ENCODE measurements at regions not wholly inside any gene's neighbourhood (a gene's known extent, or its start where the extent isn't known, plus 50 kb on each side); places are given as distances from the start of the nearest gene placed in this dataset.
A peak's percentile ranks its signal among the peaks of the same experiment; 100 is the strongest.

DNA sequence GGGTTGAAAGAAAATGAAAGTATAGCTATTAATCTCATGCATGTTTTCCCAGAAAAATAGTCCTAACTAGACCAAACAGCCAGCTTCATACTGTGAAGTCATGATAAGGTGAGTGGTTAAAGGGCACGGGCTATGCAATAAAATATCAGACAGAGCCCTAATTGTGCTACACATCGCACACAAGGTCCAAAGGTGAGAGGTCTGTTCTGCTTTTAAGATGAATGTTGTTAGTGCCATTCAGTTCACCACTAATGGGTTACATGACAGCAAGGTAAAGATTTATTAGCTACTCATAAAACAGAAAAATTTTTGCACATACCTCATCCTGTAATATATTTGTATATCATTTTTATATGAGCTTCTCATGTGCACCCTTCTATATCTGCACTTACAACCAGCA, 105.0 kb upstream of the STK17B start:
- no peak for DNase-seq (ENCODE audit: low read depth in 4 of 4, low spot score in 2 of 4)

DNA sequence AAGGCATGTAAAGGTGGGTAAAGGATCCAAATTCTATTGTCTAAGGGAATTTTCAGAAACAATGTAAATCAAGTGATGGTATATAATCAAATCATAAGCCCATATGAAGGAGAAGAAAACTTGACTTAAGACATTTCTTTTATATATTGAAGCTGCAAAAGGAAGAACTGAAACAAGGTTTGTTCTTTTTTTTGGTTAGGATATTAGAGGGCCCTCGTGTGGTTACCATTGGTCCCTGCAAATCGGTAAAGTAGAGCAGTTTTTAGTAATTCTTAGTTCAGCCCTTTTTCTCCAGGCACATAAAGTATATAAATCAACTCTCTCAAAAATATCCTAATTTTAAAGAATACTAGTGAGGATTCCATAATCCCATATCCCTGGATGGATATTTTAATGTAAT, 105.6 kb upstream of the STK17B start:
- DNase-seq (ENCODE audit: low read depth in 4 of 4, low spot score in 2 of 4): no peak

DNA sequence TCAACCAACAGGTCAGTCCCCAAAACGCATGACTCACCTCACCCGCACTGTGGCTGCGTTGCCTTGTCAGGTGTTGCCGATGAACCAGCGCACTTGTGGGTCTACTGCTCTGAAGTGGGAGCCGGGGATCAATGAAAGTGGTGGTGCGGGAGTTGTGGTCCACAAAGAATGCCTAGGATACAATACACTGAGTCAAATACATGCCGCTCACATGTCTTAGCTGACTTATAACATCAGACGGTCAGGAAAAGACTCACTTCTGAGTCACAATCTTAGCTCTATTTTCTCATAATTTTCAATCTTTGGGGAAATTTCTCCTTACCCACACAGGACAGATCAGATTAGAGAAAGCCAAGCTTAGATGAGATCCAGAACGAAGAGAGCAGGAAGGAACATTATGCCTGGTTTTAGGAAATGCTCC, 107.1 kb upstream of the STK17B start:
- DNase-seq (ENCODE audit: low read depth in 4 of 4, low spot score in 2 of 4): no peak

DNA sequence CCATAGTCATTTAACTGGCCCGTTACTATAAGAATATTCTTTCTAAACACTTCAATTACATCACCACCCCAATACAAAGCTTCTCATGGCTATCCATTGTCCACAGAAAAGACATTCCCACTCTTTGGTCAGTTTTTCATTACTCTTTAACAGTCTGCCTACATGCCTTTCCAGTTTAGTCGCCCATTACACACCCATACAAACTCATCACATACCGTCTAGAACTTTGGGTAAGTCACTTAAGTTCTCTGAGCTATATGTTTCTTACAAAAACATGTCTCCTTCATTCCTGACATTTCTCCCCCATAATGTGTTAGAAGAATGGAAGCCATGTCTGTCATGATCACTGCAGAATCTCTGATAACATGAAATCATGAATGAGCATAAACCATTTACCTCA, 108.2 kb upstream of the STK17B start:
- DNase-seq (ENCODE audit: low read depth in 4 of 4, low spot score in 2 of 4): no peak

DNA sequence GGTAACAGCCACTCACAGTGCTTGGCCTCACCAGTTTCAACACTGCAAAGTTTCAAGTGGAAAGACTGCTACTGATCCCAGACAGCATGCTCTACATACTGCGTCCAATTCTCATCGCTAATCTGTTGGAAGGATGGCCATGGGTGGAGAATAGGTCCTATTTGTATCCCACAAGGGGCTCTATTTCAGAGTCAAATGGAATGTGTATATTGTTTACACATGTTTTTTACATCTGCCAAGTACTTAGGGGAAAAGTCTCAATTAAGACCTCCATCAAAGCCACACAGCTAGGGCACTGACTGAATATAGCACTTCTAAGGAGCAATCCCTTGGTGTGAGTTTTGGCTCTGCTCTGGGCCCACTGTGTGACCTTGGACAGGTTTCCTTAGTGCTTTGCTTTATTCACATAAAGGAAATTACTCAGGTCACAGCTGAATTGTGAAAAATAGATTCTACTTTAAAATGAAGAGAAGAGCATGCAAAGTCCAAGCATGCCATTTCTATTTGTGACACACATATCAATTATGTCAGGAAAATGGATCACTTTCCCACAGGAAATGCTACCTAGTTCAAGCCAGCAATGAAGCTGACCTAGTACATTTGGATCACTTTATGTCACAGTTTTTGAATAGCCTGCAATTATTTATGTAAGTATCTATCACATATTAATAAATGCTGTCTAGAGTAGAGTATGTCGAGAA, 112.9 kb upstream of the STK17B start:
- DNase-seq (ENCODE audit: low read depth in 4 of 4, low spot score in 2 of 4): no peak

DNA sequence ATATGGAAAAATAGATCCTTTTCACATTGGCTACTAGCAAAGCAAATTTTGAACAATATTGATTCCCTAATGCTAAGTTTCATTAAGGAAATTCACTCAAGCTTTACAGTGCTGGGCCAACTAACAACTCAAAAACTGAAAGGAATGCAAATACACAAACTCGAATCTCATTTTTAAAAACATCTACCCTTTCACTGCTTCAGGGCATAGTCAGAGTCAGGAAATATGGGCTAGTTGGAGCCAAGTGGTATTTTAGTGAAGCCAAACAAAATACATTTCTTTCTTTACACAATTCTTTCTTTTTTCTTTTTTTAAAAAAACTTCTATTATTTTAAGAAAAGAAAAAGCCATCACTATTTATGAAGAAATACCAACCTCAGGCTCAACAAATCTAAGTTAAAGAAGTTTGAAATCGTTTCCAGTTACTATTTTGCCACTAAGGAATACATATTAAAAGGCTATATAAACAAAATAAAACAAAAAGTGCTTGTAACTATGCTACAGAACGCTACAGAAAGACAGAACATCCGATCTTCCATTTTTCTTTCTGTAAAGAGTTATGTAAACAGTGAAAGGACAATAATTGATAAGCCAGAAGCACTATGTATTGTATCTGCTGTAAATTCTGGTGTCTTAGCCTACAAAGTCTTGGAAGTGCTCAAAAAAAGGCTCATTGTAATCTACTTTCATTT, 113.6 kb upstream of the STK17B start:
- no peak for DNase-seq (ENCODE audit: low read depth in 4 of 4, low spot score in 2 of 4)

DNA sequence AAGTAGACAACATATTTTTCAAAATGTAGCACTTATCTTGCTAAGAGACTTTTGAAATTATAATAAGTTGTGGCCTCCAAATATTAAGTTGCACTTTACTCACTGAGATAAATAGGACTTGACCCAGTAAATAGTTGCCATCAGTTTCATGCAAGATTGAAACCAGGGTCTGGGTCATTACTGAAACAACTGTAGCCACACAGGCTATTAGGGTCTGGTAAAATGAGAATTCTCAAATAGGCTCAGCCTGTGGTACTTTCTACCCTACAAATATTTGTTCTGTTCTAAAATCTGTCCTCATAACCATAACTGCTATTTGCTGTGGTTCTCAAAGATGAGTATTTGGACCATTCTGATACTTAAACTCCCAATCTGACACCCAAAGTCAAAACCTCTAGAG, 115.4 kb upstream of the STK17B start:
- DNase-seq (ENCODE audit: low read depth in 4 of 4, low spot score in 2 of 4): no peak

DNA sequence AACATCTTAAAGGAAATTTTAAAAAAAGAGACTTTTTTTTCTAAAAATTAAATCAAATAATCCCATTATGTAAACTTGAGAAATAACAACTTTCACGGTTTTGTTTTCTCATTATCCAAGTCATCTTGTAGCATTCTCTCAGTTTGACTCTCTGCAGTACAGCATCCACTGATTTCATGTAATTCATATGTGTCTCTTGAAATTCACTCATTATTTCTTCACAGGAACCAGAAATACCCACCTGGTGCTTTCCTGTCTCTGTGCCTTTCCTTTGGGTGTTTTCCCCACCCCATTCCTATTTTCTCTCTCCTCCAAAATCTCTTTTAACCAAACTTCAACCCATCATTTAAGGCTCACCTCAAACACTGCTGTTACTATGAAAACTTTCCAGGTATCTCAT, 116.1 kb upstream of the STK17B start:
- no peak for DNase-seq (ENCODE audit: low read depth in 4 of 4, low spot score in 2 of 4)

DNA sequence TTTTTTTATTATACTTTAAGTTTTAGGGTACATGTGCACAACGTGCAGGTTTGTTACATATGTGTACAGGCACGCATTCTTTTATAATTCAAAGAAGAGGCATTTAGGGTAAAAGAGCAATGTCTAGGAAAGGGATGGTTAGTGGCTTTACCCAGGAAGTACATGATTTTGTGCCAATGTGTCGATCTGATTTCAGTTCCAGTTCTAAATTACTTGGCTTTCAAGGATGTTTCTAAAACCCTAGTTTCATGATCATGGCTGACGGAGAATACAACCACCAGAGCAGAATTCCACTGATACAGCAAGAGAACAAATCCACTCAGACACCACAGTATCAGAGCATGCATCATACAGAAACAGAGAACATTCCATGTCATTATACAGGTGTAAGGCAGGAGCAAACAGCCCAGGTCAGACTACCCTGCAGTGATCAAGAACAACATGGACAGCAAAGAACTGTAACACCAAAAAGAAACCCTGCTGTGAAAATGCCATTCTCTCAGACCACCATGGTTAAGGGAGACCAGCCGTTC, 116.7 kb upstream of the STK17B start:
- no peak for DNase-seq (ENCODE audit: low read depth in 4 of 4, low spot score in 2 of 4)

DNA sequence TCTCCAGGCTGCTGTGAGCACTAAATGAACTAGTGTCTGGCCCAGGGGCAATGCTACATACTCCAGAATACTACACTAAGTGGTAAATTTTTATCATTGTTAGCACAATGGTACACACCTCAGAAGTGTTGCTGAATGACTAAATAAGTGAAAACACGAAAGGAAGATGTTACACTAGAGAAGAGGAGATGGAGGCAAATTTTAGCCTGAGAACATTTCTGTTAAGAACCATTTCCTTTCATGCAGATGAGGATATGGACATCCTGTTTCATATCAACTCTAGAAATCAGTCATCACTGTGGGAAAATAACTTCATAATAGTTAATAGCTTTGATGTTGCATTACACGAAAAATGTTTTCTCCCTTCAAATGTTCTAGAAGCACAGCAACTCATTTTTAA, 117.6 kb upstream of the STK17B start:
- no peak for DNase-seq (ENCODE audit: low read depth in 4 of 4, low spot score in 2 of 4)

DNA sequence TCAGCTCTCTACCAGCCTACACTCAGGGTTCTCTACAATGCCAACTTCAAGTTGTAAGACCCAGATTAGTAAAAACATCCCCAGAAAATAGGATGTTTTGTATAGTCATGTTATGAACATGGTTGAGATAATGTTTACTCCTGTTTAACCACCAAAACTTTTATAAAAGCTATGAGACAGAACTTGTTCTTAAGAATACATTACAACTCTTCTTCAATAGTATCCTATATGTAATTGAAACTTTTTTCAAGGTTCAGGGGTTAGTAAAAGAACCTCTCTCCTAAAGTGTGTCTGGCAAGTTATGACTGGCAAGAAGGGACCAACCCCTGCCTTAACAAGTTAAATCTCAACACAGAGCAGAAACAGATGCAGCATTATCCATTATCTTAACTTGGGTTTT, 118.8 kb upstream of the STK17B start:
- DNase-seq (ENCODE audit: low read depth in 4 of 4, low spot score in 2 of 4): no peak

DNA sequence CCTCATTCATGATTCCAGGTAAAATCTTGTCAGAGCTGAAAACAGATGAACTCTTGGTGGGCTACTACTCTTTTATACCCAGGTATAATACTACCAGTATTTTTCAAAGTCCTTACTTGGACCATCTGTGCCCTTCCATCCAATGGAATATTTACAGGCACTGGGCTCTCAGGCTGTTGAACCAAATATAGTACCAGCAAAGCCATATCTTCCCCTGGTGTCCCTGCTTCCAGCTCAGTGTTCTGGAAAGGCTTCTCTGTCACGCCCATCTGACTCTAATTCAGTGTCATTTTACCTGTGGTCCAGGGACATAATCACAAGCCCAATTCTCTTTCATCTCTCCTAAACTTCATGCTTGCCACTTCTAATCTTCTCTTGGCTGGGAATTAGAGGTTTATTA, 119.2 kb upstream of the STK17B start:
- DNase-seq (ENCODE audit: low read depth in 4 of 4, low spot score in 2 of 4): no peak

DNA sequence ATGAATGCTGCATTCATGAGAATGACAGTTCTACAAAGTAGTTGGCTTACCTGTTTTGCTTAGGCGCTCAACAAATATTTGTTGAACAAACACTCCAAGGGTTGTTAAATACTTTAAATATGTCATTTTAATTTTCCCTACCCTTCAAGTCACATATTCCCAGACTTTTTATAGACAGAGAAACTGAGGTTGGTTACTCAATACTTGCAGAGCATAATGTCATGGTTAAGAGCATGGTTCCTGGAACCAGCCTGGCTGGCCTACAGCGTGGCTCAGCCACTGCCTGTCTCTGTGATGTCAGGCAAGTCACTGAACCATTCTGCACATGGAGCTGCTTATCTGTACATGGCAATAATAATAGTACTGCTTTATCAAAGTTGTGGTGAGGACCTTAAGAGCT, 120.0 kb upstream of the STK17B start:
- no peak for DNase-seq (ENCODE audit: low read depth in 4 of 4, low spot score in 2 of 4)

DNA sequence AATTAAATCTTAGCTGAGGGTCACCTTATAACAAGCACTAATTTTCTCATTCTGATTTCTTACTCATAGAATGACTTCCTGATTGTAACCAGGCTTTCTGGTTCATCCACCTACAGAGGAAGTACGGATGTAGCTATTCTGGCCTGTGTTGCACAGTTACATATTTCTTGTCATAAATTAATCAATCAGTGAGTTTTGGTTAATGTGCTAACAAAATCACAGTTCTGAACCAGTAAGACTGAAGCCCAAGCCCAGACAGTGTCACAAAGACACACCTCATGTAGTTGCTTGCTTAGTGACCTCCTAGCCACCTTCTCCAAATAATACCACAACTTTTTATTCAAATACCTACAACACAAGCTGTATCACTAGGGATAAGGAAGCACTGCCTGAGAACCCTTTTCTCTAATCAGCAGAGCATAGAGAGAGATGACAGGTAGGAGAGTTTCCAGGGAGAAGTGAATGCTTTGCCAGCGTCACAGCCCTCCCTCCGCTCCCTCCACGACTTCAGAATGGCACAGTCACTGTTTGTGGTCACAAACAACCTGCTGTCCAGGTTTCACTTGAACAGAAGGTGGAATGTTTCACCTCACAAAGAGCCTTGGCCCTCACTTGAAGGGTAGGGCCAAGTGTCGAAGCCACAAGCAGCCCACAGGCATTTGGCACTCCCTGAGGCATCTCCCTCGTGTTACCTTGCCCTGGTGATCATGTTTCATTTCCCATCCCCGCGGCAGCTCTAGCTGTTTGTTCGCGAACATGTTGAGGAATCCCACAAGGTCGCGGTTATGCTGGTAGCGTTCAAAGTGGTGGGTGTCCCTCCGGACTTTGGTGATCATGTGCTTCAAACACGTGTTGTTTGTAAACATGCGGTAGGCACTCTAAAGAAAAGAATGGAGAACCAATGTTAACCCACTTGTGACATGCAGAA, 120.8 kb upstream of the STK17B start:
- no peak for DNase-seq (ENCODE audit: low read depth in 4 of 4, low spot score in 2 of 4)

DNA sequence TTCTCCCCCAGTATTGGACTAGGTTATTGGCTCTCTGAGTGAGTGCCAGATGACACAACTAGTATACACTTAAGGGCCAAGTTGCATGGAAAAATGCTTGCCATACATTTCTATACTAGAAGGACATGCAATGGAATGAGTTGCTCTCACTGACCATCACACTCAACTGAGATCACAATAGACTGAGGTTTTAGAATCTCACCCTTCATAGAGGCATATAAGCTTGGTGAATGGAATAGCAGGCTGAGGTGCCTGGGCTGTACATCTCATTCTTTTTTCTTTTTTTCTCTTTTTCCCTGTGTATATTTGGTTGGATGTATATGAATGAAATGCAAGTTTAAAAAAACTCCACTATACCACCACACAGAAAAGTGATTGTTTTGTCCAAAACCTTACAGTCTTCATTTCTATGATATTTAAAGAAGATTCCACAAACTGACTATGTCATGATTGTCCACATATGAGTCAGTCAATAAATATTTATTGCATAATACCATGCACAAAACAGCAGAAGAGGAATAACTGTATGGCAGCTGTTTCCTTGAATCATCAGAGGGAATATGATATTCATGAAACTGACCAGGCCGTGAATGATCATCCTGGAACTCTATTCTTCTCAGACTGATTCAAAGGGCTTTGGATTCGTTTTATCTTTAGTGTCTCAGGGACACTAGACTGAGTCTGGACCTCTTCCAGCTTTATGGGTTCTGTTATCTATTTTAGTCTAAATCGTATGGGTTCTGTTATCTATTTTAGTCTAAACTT, 122.6 kb upstream of the STK17B start:
- DNase-seq (ENCODE audit: low read depth in 4 of 4, low spot score in 2 of 4): no peak

DNA sequence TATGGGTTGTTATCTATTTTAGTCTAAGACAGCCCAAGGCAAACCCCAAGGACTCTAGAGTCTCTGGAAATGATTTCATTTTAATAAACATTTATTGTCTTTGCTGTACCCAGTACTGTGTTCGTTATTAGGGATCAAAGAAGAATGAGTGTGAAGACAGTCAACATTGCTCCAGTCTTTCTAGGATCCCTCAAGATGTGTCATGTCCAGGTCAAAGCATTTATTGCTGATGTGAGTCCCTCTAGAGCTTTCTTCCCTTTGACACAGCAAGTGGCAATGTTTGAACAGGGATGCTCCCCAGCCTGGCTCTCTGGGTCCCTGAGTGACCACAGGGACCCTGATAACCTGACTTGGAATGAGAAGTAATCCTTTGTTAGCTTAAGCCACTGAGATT, 123.1 kb upstream of the STK17B start:
- DNase-seq (ENCODE audit: low read depth in 4 of 4, low spot score in 2 of 4): no peak

DNA sequence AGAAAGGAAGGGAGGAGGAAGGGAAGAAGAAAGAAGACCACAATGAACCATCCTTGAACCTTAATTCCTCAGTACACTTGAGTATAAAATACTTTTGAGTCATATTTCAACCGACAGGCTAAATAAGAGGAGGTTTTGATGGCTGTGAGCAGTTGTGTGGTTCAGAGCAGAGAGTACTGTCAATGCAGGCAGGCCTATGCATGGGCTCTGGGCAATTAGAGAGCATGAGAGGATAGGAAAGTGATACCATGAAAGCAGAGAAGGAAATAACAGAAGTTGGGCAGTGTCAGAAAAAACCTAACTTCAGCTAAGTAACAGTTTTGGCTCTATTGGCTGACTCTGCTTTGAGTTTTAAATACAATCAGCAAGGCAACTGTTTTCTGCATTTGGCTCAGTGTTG, 123.6 kb upstream of the STK17B start:
- DNase-seq (ENCODE audit: low read depth in 4 of 4, low spot score in 2 of 4): no peak

DNA sequence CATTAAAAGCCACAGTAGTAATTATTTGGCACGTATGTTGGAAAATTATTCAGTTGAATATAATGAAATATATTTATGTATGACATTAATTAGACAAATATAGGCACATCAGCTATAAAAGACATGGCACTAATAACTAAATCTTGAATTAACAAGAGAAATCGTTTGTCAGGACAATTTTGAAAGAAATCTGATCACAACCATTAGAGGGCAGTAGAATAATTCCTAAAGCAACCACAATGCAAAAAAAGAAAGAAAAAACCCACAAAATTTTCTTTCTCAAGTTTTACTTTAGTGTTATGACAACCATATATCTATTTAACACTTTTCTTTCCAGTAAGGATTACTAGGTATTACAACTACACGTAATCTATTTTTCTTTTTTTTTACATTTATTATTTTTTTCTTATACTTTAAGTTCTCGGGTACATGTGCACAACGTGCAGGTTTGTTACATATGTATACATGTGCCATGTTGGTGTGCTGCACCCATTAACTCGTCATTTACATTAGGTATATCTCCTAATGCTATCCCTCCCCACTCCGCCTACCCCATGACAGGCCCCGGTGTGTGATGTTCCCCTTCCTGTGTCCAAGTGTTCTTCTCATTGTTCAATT, 126.8 kb upstream of the STK17B start:
- peak in 1 of 4 donors; percentile 25 for DNase-seq (ENCODE audit: low read depth in 4 of 4, low spot score in 2 of 4)

DNA sequence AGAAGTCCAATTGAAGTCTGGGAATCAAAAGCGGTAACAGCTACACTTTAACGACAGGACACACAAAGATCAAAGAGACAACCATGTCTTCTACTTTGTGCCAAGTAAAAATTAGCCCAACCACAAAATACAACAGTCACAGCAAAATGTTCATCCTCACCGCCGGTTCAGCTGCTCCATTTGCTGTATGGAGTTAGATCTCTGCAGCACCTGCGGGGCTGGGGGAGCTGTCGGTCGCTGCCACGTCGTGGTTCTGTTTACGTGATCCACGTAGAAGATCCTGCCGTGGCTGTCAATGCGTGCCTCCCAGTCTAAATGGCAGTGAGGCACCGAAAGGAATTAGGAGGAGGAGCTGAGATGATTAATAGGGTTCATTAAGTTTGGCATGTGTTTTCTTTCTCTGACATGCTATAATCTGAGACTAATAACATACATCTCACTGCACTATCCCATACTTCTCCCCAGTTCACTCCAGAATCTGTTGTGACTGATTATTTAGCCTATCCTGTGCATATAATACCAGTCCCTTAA, 136.5 kb upstream of the STK17B start:
- DNase-seq (ENCODE audit: low read depth in 4 of 4, low spot score in 2 of 4): no peak

DNA sequence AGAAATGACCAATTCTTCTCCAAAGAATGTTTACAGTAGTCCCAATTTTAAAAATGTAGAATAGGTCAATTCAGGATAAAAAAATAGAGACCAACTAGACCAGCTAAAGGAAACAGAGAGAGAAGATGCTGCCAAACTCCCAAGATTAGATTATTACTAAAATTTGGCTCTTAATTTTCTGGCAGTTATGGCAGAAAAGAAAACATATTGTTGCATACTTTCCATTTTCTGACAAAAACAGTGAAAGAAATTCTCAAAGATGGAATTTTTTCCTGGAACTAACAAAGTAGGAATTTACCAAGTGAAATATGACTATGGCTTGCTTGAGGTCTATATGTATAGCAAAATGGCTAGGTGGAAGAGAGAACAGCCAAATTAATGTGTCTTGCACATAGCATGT, 138.3 kb upstream of the STK17B start:
- no peak for DNase-seq (ENCODE audit: low read depth in 4 of 4, low spot score in 2 of 4)
